ENCODE measurements at regions not wholly inside any gene's neighbourhood (a gene's known extent, or its start where the extent isn't known, plus 50 kb on each side); places are given as distances from the start of the nearest gene placed in this dataset.

DNA sequence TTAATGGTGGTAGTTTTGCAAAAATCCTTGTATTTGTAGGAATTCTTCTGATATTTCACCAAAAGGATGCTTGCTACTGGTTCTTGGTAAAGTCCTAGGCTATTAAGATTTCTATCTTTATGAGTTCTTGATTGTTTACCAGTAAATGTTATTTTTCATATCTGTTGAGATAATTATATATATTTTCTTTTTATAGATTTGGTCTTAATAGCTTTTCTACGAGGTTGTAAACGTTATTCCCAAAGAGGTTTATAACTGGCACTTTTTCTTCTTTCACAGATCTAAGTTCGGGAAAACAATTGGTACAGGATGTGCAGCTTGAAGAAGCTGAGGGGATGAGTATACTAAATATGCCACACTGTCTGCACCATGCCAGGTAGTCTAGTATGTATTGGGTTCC is 55.1 kb upstream of the HBS1L start:
- H3K9me2 ChIP-seq (ENCODE audit: insufficient read depth), result no peaks in the 10 kb centered on the region
- no peak for DNase-seq
- H3K4me2 ChIP-seq (ENCODE audit: unreplicated experiment), result no peak overlapping the region
- in situ Hi-C loops (cut with MboI), result no loop called here
- no peaks in the 10 kb centered on the region for H3F3A ChIP-seq (ENCODE audit: insufficient read depth)
- H3K4me3 ChIP-seq, result no peak overlapping the region
- TF ChIP-seq EZH2 (IDR thresholded peaks at IDR 0.05; ENCODE audit: insufficient read depth, poor library complexity, severe bottlenecking) (no peak), EZH2phosphoT487 (IDR thresholded peaks at IDR 0.05; ENCODE audit: insufficient read depth, low read depth) (no peak)
- no peak overlapping the region for H3K9ac ChIP-seq
- no peak overlapping the region for H2AFZ ChIP-seq
- no peaks in the 10 kb centered on the region for H3K4me1 ChIP-seq (ENCODE audit: insufficient read depth)
- H4K20me1 ChIP-seq (ENCODE audit: insufficient read depth), result no peaks in the 10 kb centered on the region
- no peak overlapping the region for H3K27ac ChIP-seq
- H3K36me3 ChIP-seq (ENCODE audit: low read depth), result no peaks in the 10 kb centered on the region
- WGBS, 2 experiments (ENCODE audit: low coverage in 1 of 2, low lambda C conversion rate in 2 of 2, missing lambda C conversion rate in 2 of 2), result 41 to 42% methylated on average over 3 of the region's 3 CpGs
- no peaks in the 10 kb centered on the region for H3K9me3 ChIP-seq (ENCODE audit: low read depth)
- H3K79me2 ChIP-seq (ENCODE audit: insufficient read depth), result no peaks in the 10 kb centered on the region
- H3K27me3 ChIP-seq (replicated peaks; ENCODE audit: insufficient read depth), result peaks cover 42% of the 10 kb centered on the region

DNA sequence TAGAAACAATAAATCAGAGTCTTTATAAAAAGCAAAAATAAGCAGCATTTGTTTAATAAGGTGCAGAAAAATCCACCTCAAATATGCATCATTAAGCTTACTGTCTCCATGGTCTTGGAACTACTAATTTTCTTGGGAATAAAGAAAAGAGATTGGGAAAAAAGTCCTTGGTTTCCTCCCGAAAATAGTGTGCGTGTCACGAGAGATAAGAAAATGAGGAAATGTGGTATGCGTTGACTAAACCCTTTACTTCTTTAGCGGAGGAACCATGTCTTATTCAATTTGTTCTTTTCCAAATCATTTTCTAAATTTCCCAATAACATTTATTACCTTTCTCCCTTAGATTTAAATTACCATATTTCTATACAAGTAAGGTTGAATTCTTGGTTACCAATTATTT is 54.1 kb upstream of the HBS1L start:
- no peak overlapping the region for H3K9ac ChIP-seq
- no peaks in the 10 kb centered on the region for H3K4me1 ChIP-seq (ENCODE audit: insufficient read depth)
- TF ChIP-seq EZH2phosphoT487 (IDR thresholded peaks at IDR 0.05; ENCODE audit: insufficient read depth, low read depth) (no peak), EZH2 (IDR thresholded peaks at IDR 0.05; ENCODE audit: insufficient read depth, poor library complexity, severe bottlenecking) (no peak)
- DNase-seq, result no peak
- H3K27ac ChIP-seq, result no peak overlapping the region
- H3K79me2 ChIP-seq (ENCODE audit: insufficient read depth), result no peaks in the 10 kb centered on the region
- H4K20me1 ChIP-seq (ENCODE audit: insufficient read depth), result no peaks in the 10 kb centered on the region
- H3K9me2 ChIP-seq (ENCODE audit: insufficient read depth), result no peaks in the 10 kb centered on the region
- no peaks in the 10 kb centered on the region for H3K9me3 ChIP-seq (ENCODE audit: low read depth)
- H3K4me3 ChIP-seq, result no peak overlapping the region
- H2AFZ ChIP-seq, result no peak overlapping the region
- no peaks in the 10 kb centered on the region for H3K36me3 ChIP-seq (ENCODE audit: low read depth)
- H3K4me2 ChIP-seq (ENCODE audit: unreplicated experiment), result no peak overlapping the region
- in situ Hi-C loops (cut with MboI), result no loop called here
- no peaks in the 10 kb centered on the region for H3F3A ChIP-seq (ENCODE audit: insufficient read depth)
- H3K27me3 ChIP-seq (replicated peaks; ENCODE audit: insufficient read depth), result peaks cover 45% of the 10 kb centered on the region
- 71% methylated on average over 5 of the region's 5 CpGs for WGBS, 2 experiments (ENCODE audit: low coverage in 1 of 2, low lambda C conversion rate in 2 of 2, missing lambda C conversion rate in 2 of 2)

DNA sequence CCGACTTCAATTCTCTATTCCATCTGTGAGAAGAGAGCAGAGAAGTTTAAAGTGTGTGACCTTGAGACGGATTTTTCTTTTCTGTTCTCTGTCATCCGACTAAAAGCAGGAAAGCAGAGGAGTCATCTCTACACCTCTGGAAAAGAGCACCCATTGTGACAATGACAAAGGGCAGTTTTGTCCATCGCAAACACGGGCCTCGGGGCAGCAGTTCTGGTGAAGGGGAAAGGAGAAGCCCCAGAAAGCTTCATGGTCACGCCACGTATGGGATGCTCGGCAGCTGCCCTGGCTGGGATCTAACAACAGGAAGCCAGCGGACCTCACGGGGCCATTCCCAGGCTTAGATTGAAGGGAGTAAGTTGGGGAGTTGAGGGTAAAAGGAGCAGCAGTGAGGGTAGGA is 52.0 kb upstream of the HBS1L start:
- Histone ChIP-seq H3K36me3 (ENCODE audit: low read depth) (no peaks in the 10 kb centered on the region), H3K79me2 (ENCODE audit: insufficient read depth) (no peaks in the 10 kb centered on the region), H3K4me1 (ENCODE audit: insufficient read depth) (no peaks in the 10 kb centered on the region), H3K9me3 (ENCODE audit: low read depth) (no peaks in the 10 kb centered on the region), H3K4me3 (no peak overlapping the region), H3K27ac (no peak overlapping the region), H3F3A (ENCODE audit: insufficient read depth) (no peaks in the 10 kb centered on the region), H3K4me2 (ENCODE audit: unreplicated experiment) (no peak overlapping the region), H2AFZ (no peak overlapping the region), H4K20me1 (ENCODE audit: insufficient read depth) (no peaks in the 10 kb centered on the region), H3K27me3 (replicated peaks; ENCODE audit: insufficient read depth) (peaks cover 56% of the 10 kb centered on the region), H3K9ac (no peak overlapping the region), H3K9me2 (ENCODE audit: insufficient read depth) (no peaks in the 10 kb centered on the region)
- TF ChIP-seq EZH2phosphoT487 (IDR thresholded peaks at IDR 0.05; ENCODE audit: insufficient read depth, low read depth), result no peak
- TF ChIP-seq EZH2 (IDR thresholded peaks at IDR 0.05; ENCODE audit: insufficient read depth, poor library complexity, severe bottlenecking), result no peak
- DNase-seq, result no peak
- in situ Hi-C loops (cut with MboI), result no loop called here
- 56 to 61% methylated on average over 11 of the region's 11 CpGs for WGBS, 2 experiments (ENCODE audit: low coverage in 1 of 2, low lambda C conversion rate in 2 of 2, missing lambda C conversion rate in 2 of 2)

DNA sequence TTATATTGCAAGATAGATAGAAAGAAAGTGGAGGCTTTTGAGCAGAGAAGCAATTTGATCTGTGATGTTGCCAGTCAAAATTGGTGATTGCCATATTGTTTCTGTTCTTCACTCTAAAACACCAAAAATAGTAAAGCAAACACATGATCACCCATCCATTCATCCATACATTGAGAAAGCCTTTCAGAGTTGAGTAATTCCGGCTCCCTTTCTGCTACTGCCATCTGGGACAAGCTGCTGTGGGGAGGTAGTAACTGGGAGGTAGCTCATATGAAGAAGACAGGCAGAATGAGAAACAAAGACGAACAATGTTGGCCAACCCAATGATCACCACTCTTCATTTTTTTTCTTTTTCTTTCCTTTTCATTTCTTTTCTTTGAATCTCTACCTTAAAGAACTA is 51.1 kb upstream of the HBS1L start:
- DNase-seq, result no peak
- Histone ChIP-seq H3K27me3 (replicated peaks; ENCODE audit: insufficient read depth) (peaks cover 52% of the 10 kb centered on the region), H3K9me2 (ENCODE audit: insufficient read depth) (no peaks in the 10 kb centered on the region), H3K4me3 (no peak overlapping the region), H3K27ac (no peak overlapping the region), H3K36me3 (ENCODE audit: low read depth) (no peaks in the 10 kb centered on the region), H3F3A (ENCODE audit: insufficient read depth) (no peaks in the 10 kb centered on the region), H3K4me1 (ENCODE audit: insufficient read depth) (no peaks in the 10 kb centered on the region), H4K20me1 (ENCODE audit: insufficient read depth) (no peaks in the 10 kb centered on the region), H3K4me2 (ENCODE audit: unreplicated experiment) (no peak overlapping the region), H3K9ac (no peak overlapping the region), H3K79me2 (ENCODE audit: insufficient read depth) (no peaks in the 10 kb centered on the region), H2AFZ (no peak overlapping the region), H3K9me3 (ENCODE audit: low read depth) (no peaks in the 10 kb centered on the region)
- WGBS, 2 experiments (ENCODE audit: low coverage in 1 of 2, low lambda C conversion rate in 2 of 2, missing lambda C conversion rate in 2 of 2), result 40 to 52% methylated on average over 2 of the region's 2 CpGs
- TF ChIP-seq EZH2 (IDR thresholded peaks at IDR 0.05; ENCODE audit: insufficient read depth, poor library complexity, severe bottlenecking) (no peak), EZH2phosphoT487 (IDR thresholded peaks at IDR 0.05; ENCODE audit: insufficient read depth, low read depth) (no peak)
- in situ Hi-C loops (cut with MboI), result no loop called here

DNA sequence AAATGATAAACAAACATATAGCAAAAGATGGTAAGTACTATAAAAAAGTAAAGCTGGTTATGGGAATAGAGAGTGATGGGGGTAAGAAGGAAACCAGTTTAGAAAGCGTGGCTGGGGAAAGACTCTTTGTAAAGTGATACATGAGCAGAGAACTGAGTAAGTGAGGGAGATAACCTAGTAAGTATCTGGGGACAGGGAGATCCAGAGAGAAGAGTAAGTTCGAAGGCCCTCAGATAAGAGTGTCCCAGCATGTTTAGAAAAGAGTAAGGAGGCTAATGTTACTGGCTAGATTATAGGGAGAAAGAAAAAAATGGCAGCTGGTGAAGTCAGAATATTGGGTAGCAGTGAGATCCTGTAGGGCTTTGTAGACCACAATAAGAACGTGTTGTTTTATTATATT is 50.7 kb upstream of the HBS1L start:
- Histone ChIP-seq H3K27me3 (replicated peaks; ENCODE audit: insufficient read depth) (peaks cover 49% of the 10 kb centered on the region), H3K4me1 (ENCODE audit: insufficient read depth) (no peaks in the 10 kb centered on the region), H3F3A (ENCODE audit: insufficient read depth) (no peaks in the 10 kb centered on the region), H3K9me3 (ENCODE audit: low read depth) (no peaks in the 10 kb centered on the region), H3K9ac (no peak overlapping the region), H3K36me3 (ENCODE audit: low read depth) (no peaks in the 10 kb centered on the region), H3K4me3 (no peak overlapping the region), H3K9me2 (ENCODE audit: insufficient read depth) (no peaks in the 10 kb centered on the region), H4K20me1 (ENCODE audit: insufficient read depth) (no peaks in the 10 kb centered on the region), H3K27ac (no peak overlapping the region), H3K79me2 (ENCODE audit: insufficient read depth) (no peaks in the 10 kb centered on the region), H2AFZ (no peak overlapping the region), H3K4me2 (ENCODE audit: unreplicated experiment) (no peak overlapping the region)
- no peak for TF ChIP-seq EZH2 (IDR thresholded peaks at IDR 0.05; ENCODE audit: insufficient read depth, poor library complexity, severe bottlenecking)
- DNase-seq, result no peak
- WGBS, 2 experiments (ENCODE audit: low coverage in 1 of 2, low lambda C conversion rate in 2 of 2, missing lambda C conversion rate in 2 of 2), result 20 to 21% methylated on average over 3 of the region's 3 CpGs
- in situ Hi-C loops (cut with MboI), result no loop called here
